GM20000 (cell line): ENCODE measurements at regions not wholly inside any gene's neighbourhood (a gene's known extent, or its start where the extent isn't known, plus 50 kb on each side); places are given as distances from the start of the nearest gene placed in this dataset.

Source experiments
- DNase-seq: peaks from one replicate; pipeline ENCODE4 v3.0.0; 2012; ENCODE audit warnings: low spot score
- CTCF ChIP-seq: IDR thresholded peaks from 2 replicates; pipeline ENCODE4 v1.5.1; 2012; ENCODE audit warnings: mild to moderate bottlenecking, control low read depth; ENCODE audit errors: extremely low read depth, missing control alignments

- TF ChIP-seq CTCF: no peak
Measured at GRCh38 chr1:103348136-103348535, 177.4 kb upstream of the RNPC3 start.

GRCh38 chr1:103344930-103345329 is 180.6 kb upstream of the RNPC3 start:
- TF ChIP-seq CTCF: no peak
- no peak for DNase-seq

More at GRCh38 chr1:103348136-103348535, 177.4 kb upstream of the RNPC3 start:
- no peak for DNase-seq

GRCh38 chr1:103341377-103341880 is 184.1 kb upstream of the RNPC3 start:
- no peak for TF ChIP-seq CTCF
- DNase-seq: no peak

- no peak for TF ChIP-seq CTCF
- DNase-seq: no peak
Measured at GRCh38 chr1:103337779-103338178, 187.7 kb upstream of the RNPC3 start.

GRCh38 chr1:103336408-103336807 is 189.1 kb upstream of the RNPC3 start:
- no peak for TF ChIP-seq CTCF

GRCh38 chr1:103333141-103333540 is 192.4 kb upstream of the RNPC3 start:
- DNase-seq: no peak
- no peak for TF ChIP-seq CTCF

More at GRCh38 chr1:103336408-103336807, 189.1 kb upstream of the RNPC3 start:
- no peak for DNase-seq

- no peak for TF ChIP-seq CTCF
- DNase-seq: no peak
Measured at GRCh38 chr1:103327054-103327719, 198.3 kb upstream of the RNPC3 start.
